PC-9 (cell line): ENCODE measurements at regions not wholly inside any gene's neighbourhood (a gene's known extent, or its start where the extent isn't known, plus 50 kb on each side); places are given as distances from the start of the nearest gene placed in this dataset.

Source experiments
- EZH2 ChIP-seq: fragments of 200-600 bp; sonication (generic); IDR thresholded peaks from 2 replicates; pipeline ENCODE4 v1.8.0; 2017; ENCODE audit warnings: antibody characterized with exemption, low read depth
- TF ChIP-seq, protein P1 (sequence below): fragments of 200-600 bp; sonication (generic); conservative IDR thresholded peaks from 2 replicates; pipeline ENCODE4 v1.6.1; 2017; ENCODE audit warnings: mixed run types, antibody characterized with exemption, mild to moderate bottlenecking, moderate library complexity

DNA sequence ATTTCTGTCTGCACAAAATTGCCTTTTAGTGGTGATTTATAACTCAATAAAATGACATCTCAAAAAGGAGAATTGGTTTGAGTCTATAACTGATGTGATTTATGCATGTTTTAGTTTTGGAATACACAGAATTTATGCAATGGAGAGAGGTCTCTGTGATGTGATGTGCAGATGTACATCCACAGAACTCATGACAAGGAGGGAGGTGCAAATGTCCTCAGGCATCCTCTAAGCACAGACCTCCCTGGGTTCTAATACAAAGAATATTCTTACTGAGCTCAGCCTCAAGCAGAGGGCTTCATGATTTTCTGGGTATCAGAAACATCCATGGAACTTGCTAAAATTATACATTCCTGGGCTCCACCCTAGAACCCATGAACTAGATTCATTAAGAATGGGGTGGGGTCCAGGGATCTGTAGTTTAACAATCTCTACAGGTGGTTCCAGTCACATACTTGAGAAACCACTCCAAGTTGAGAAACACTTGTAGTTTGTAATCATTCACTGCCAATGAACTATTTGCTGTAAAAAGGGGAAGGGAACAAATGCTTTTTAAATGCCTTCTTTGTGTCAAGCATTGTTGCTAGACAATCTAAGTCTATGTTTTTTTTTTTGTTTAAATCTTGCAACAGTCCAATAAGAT lies 60.2 kb upstream of the NEDD9 start:
- TF ChIP-seq, protein P1, sequence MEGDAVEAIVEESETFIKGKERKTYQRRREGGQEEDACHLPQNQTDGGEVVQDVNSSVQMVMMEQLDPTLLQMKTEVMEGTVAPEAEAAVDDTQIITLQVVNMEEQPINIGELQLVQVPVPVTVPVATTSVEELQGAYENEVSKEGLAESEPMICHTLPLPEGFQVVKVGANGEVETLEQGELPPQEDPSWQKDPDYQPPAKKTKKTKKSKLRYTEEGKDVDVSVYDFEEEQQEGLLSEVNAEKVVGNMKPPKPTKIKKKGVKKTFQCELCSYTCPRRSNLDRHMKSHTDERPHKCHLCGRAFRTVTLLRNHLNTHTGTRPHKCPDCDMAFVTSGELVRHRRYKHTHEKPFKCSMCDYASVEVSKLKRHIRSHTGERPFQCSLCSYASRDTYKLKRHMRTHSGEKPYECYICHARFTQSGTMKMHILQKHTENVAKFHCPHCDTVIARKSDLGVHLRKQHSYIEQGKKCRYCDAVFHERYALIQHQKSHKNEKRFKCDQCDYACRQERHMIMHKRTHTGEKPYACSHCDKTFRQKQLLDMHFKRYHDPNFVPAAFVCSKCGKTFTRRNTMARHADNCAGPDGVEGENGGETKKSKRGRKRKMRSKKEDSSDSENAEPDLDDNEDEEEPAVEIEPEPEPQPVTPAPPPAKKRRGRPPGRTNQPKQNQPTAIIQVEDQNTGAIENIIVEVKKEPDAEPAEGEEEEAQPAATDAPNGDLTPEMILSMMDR = no peak
- no peak for TF ChIP-seq EZH2
